HUES6 (cell line): ENCODE measurements at regions not wholly inside any gene's neighbourhood (a gene's known extent, or its start where the extent isn't known, plus 50 kb on each side); places are given as distances from the start of the nearest gene placed in this dataset.

Experiments used
- H3K27ac ChIP-seq: 2 replicates; pipeline ENCODE4 v1.7.0; 2013; ENCODE audit warnings: low read depth, mild to moderate bottlenecking, low read length, inconsistent platforms
- H3K27me3 ChIP-seq: 2 replicates; pipeline ENCODE4 v1.6.1; 2013; ENCODE audit warnings: low read length; ENCODE audit not compliant: control insufficient read depth, insufficient read depth
- H3K36me3 ChIP-seq: 2 replicates; pipeline ENCODE4 v1.6.1; 2013; ENCODE audit warnings: low read length; ENCODE audit not compliant: control insufficient read depth, insufficient read depth
- H3K4me1 ChIP-seq: 2 replicates; pipeline ENCODE4 v1.6.1; 2013; ENCODE audit warnings: low read length; ENCODE audit not compliant: control insufficient read depth, insufficient read depth
- H3K4me3 ChIP-seq: 2 replicates; pipeline ENCODE4 v1.5.1; 2013; ENCODE audit warnings: low read depth, low read length
- H3K9ac ChIP-seq: one replicate; pipeline ENCODE4 v1.6.1; 2013; ENCODE audit warnings: mild to moderate bottlenecking, low read length
- H3K9me3 ChIP-seq: 2 replicates; pipeline ENCODE4 v1.6.1; 2013; ENCODE audit warnings: low read depth, low read length; ENCODE audit not compliant: control insufficient read depth, insufficient read depth

GRCh38 chr16:87051526-87052320 is 265.5 kb downstream of the C16orf95 start:
- Histone ChIP-seq H3K27me3 (no peaks in the 10 kb centered on the region; the same call in 1 of the 2 replicates), H3K4me1 (peaks cover 14% of the 10 kb centered on the region), H3K4me3 (no peak overlapping the region), H3K27ac (no peak overlapping the region), H3K9me3 (peaks cover 18% of the 10 kb centered on the region), H3K9ac (no peak overlapping the region), H3K36me3 (no peaks in the 10 kb centered on the region)

GRCh38 chr16:87052506-87052905 is 264.7 kb downstream of the C16orf95 start:
- Histone ChIP-seq H3K27me3 (no peaks in the 10 kb centered on the region; the same call in 1 of the 2 replicates), H3K9me3 (peaks cover 18% of the 10 kb centered on the region), H3K36me3 (no peaks in the 10 kb centered on the region), H3K27ac (no peak overlapping the region), H3K4me3 (no peak overlapping the region), H3K9ac (no peak overlapping the region), H3K4me1 (peaks cover 6% of the 10 kb centered on the region; the same call in 1 of the 2 replicates)

DNA sequence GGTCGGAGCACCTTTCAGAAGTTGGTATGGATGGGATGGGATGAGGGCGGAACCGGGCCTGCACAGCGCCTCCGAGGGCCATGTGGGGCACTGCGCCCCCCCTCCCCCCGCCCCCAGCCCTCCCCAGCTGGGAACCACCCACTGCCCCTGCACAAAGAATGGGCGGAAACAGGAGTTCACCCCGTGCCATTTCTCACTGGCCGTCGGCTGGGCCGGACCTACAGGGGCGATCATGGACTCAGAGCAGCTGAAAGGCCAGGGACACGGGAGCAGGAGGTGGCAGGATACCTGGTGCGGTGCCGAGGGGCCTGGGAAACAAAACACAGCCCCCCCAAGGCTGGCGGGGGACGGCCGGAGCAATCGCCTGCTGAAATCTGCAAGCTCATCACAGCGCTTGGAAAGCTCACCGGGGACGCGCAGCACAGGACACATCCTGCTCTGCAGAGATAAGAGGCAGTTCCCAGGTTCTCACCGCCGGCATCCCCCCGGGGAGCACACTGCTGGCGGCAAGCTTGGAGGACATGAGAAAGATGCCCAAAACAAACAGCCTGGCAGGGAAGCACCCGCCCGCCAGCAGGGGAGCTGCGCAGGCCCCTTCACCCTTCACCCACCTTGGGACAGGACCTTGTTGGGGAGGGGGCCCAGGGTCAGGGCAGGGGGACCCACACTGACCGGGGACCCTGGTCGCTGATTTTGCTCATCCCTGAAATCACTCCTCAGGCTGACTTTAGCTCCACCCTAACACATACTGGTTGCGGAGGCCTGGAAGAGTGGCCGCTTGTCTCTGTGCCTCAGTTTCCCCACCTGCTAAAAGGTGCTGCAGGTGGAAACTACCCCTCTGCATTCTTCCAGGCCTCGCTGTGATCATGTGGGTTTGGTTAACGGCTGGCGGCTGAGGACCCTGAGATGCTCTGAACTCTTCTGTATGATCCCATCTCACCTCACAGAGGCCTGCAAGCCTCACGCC is 263.9 kb downstream of the C16orf95 start:
- H3K36me3 ChIP-seq = no peaks in the 10 kb centered on the region
- no peaks in the 10 kb centered on the region for H3K4me1 ChIP-seq
- H3K9me3 ChIP-seq = peaks cover 18% of the 10 kb centered on the region
- H3K27ac ChIP-seq = no peak overlapping the region
- no peaks in the 10 kb centered on the region; the same call in 1 of the 2 replicates for H3K27me3 ChIP-seq
- H3K4me3 ChIP-seq = peak overlapping the region; percentile 30; the same call in 1 of the 2 replicates
- no peak overlapping the region for H3K9ac ChIP-seq

GRCh38 chr16:87054154-87054553 is 263.0 kb downstream of the C16orf95 start:
- H3K9me3 ChIP-seq = peaks cover 18% of the 10 kb centered on the region
- no peak overlapping the region for H3K27ac ChIP-seq
- no peak overlapping the region for H3K9ac ChIP-seq
- no peaks in the 10 kb centered on the region for H3K36me3 ChIP-seq
- no peak overlapping the region for H3K4me3 ChIP-seq
- H3K27me3 ChIP-seq = no peaks in the 10 kb centered on the region; the same call in 1 of the 2 replicates
- H3K4me1 ChIP-seq = no peaks in the 10 kb centered on the region

- Histone ChIP-seq H3K4me1 (no peaks in the 10 kb centered on the region), H3K27ac (no peak overlapping the region), H3K27me3 (no peaks in the 10 kb centered on the region; the same call in 1 of the 2 replicates)
These were observed 262.3 kb downstream of the C16orf95 start for GRCh38 chr16:87054856-87055255.

GRCh38 chr16:87056083-87056482 is 261.1 kb downstream of the C16orf95 start:
- Histone ChIP-seq H3K36me3 (no peaks in the 10 kb centered on the region), H3K9me3 (peaks cover 18% of the 10 kb centered on the region), H3K4me1 (no peaks in the 10 kb centered on the region), H3K9ac (no peak overlapping the region), H3K27me3 (no peaks in the 10 kb centered on the region), H3K27ac (no peak overlapping the region), H3K4me3 (no peak overlapping the region)

More at GRCh38 chr16:87054856-87055255, 262.3 kb downstream of the C16orf95 start:
- Histone ChIP-seq H3K9ac (no peak overlapping the region), H3K9me3 (peaks cover 18% of the 10 kb centered on the region), H3K36me3 (no peaks in the 10 kb centered on the region), H3K4me3 (no peak overlapping the region)

DNA sequence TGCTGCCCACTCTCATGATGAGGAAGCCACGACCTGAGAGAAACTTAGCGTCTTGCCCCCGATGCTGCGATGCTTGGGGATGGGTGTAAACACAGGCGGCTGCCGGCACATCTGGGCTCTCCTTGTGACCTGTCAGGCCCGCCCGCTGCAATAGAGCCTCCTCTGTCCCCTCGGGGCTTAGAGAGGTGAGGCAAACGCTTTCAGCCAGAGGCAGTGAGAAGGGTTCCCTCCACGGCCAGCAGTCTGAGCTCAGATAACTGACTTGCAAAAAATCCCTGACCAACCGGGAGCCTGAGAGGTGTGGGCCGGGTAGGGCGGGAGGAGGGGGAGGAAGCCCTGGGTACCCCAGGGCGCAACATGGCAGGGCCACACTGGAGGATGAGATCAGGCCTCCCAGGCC is 260.6 kb downstream of the C16orf95 start:
- H3K27me3 ChIP-seq = no peaks in the 10 kb centered on the region
- no peak overlapping the region for H3K9ac ChIP-seq
- no peaks in the 10 kb centered on the region for H3K36me3 ChIP-seq
- H3K4me1 ChIP-seq = no peaks in the 10 kb centered on the region
- no peak overlapping the region for H3K27ac ChIP-seq
- peaks cover 18% of the 10 kb centered on the region for H3K9me3 ChIP-seq
- no peak overlapping the region for H3K4me3 ChIP-seq

DNA sequence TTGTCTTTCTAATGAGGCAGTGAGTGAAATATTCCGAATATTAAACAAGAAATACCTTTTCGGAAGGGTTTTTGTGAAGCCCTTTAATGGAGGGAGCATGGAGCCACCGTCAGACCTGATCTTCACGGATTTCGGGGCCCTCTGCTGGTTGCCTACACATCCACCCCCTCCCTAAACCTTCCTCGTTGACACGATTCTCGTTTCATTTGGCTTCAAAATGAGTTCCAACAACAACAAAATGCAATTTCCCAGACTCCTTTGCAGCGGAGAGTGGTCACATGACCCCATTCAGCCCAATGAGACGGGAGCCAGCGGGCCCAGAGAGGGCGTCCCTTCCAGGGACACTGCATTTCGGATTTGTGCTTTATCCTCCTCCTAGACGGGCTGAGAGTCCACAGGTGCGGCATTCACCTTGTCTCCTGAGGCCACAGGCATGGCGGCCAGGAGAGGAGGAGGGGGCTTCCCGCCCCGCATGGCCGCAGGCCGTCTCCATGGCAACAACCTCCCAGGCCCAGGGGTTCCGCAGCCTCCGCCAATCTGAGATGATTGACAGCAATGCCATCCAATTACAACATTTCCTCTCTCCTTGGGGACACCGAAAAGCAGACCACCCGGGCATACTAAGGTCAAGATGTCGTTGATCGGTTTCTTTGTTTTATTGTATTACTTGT is 259.8 kb downstream of the C16orf95 start:
- no peak overlapping the region for H3K9ac ChIP-seq
- peaks cover 18% of the 10 kb centered on the region for H3K9me3 ChIP-seq

GRCh38 chr16:87057951-87058560 is 259.1 kb downstream of the C16orf95 start:
- H3K9me3 ChIP-seq = peaks cover 18% of the 10 kb centered on the region
- no peak overlapping the region for H3K4me3 ChIP-seq
- H3K9ac ChIP-seq = no peak overlapping the region
- H3K27ac ChIP-seq = no peak overlapping the region
- H3K36me3 ChIP-seq = no peaks in the 10 kb centered on the region
- no peaks in the 10 kb centered on the region for H3K27me3 ChIP-seq
- H3K4me1 ChIP-seq = peaks cover 4% of the 10 kb centered on the region; the same call in 1 of the 2 replicates

More for the DNA sequence above, 259.8 kb downstream of the C16orf95 start:
- Histone ChIP-seq H3K4me1 (peaks cover 2% of the 10 kb centered on the region; the same call in 1 of the 2 replicates), H3K36me3 (no peaks in the 10 kb centered on the region), H3K4me3 (no peak overlapping the region), H3K27ac (no peak overlapping the region), H3K27me3 (no peaks in the 10 kb centered on the region)

- Histone ChIP-seq H3K36me3 (no peaks in the 10 kb centered on the region), H3K4me3 (no peak overlapping the region), H3K9ac (no peak overlapping the region), H3K9me3 (peaks cover 13% of the 10 kb centered on the region), H3K4me1 (peaks cover 4% of the 10 kb centered on the region; the same call in 1 of the 2 replicates), H3K27ac (no peak overlapping the region), H3K27me3 (no peaks in the 10 kb centered on the region)
These were observed 258.4 kb downstream of the C16orf95 start for GRCh38 chr16:87058728-87059250.
